Superior temporal gyrus (tissue), 1 donor: ENCODE measurements at regions not wholly inside any gene's neighbourhood (a gene's known extent, or its start where the extent isn't known, plus 50 kb on each side); places are given as distances from the start of the nearest gene placed in this dataset.
"Not testable (repeated sequence)": the region's sequence is repeated elsewhere in the genome, so short reads cannot be mapped to it uniquely, and the experiment has no call there.

Source experiments
- DNase-seq: peaks from one replicate; pipeline ENCODE4 v3.0.0-alpha.2; 2016; ENCODE audit errors: extremely low spot score

DNA sequence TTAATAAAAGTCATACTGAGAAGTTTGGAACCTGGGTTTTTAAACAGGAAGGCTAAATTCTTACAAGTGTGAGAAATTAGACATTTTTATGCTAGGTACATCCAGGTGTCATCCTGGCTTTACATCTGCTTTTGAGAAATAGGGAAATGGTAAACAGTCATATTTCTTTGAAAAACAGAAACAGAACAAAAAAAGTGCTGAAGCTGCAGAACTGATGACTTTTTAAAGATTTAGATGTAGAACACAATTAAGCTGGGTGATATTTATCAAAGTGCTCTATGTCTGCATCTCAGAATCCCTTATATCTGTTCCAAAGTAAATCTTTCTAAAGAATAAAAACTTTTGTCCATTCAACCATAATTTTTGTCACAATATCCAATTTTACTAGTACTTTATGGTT lies 282.9 kb upstream of the ATXN7L3B start:
- DNase-seq = no peak

DNA sequence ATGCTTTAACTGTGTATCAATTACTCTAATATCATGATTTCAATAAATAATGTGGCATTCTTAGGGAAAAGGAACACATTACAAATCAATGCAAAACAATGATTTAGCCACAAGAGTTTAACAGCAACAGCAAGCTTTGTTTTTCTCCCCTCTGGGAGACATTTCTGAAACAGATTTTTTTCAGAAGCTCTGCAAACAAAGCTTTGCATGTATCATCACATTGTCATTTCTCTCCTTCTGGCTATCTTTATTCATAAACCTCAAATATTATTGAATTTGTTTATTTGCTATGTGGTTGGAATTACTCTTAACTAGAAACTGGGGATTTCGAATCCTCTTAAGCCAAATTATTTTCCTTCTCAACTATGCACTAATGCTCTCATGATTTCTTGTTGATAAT lies 278.4 kb upstream of the ATXN7L3B start:
- peak; percentile 32 for DNase-seq

DNA sequence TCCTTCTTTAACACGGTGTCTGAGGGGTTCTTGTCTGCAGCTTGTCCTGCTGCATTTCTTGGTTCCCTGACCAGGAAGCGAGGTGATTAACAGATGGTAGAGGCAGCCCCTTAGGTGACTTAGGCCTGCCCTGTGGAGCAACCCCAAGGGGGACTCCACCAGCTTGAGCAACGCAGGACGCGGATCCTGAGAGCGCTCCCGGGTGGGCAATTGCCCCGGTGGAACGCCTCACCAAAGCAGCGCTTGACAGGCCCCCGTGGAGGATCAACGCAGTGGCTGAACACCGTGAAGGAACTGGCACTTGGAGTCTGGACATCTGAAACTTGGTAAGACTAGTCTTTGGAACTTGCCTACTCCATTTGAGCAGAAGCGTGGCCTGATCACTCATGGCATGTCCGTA lies 272.9 kb upstream of the ATXN7L3B start:
- no peak for DNase-seq

- DNase-seq = not testable (repeated sequence)
These were observed 268.3 kb upstream of the ATXN7L3B start for GRCh38 chr12:74269355-74269754.

DNA sequence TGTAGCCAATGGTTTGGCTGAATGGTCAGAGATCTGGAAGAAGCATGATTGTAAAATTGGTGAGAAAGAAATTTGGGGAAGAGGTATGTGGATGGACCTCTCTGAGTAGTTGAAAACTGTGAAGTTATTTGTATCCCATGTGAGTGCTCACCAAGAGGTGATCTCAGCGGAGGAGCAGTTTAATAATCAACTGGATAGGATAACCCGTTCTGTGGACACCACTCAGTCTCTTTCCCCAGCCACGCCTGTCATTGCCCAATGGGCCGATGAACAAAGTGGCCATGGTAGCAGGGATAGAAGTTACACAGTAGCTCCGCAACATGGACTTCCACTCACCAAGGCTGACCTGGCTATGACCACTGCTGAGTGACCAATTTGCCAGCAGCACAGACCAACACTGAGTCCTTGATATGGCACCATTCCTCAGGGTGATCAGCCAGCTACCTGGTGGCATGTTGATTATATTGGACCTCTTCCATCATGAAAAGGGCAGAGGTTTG lies 257.4 kb upstream of the ATXN7L3B start:
- DNase-seq = no peak

GRCh38 chr12:74281401-74282180 lies 256.0 kb upstream of the ATXN7L3B start:
- DNase-seq = not testable (repeated sequence)

GRCh38 chr12:74283646-74284045 lies 254.0 kb upstream of the ATXN7L3B start:
- DNase-seq = no peak

DNA sequence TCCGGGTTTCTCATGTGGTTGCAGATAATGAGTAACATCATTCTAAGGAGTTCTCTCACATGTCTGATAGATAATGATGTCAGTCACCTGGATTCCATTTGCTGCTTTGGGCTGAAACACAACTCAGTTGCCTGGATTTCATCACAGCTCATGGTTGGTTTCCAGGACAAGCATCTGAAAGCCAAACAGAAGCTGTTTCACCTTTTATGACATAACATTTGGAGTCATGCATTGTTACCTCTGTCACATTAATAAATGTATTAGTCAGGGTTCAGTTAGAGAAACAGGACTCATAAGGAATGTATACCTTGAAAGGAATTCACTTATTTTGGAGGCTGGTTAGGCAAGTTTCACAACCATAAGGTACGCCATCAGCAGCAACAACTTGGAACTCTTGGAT lies 251.9 kb upstream of the ATXN7L3B start:
- DNase-seq = no peak

GRCh38 chr12:74286254-74286653 lies 251.4 kb upstream of the ATXN7L3B start:
- no peak for DNase-seq

DNA sequence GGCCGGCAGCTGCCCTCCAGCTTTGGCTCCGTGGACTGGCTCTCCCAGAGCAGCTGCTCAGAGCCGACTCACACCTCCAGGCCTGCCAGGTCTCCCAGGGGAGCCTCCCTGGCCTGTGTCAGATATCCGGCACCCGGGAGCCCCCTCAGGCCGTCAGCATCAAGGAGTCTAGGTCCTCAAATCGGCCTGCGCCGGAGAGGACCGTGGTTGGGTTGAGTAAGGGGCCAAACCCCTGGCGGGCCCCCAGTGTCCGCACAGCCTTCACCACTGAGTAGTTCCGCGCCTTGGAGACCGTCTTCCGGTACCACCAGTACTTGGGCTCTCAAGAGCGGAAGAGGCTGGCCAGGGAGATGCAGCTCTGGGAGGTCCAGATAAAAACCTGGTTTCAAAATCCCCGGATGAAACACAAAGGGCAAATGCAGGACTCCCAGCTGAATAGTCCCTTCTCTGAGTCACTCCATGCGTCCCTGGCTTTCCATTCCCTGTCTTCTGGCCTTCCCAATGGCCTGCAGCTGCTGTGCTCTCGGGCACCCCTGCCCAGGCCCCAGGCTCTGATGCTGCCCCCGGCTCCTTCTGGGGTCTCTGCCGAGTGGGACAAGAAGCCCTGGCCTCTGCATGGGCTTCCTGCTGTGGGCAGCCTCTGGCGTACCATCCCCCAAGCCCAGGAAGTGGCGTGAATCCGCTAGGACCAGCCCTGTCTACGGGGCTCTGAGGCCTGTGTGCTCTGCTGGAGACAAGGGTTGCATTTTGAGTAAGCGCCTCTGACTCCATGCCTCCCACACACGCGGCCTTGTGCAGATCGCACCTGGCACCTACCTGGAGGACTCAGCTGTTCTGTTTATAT lies 245.1 kb upstream of the ATXN7L3B start:
- no peak for DNase-seq

GRCh38 chr12:74293689-74294131 lies 243.9 kb upstream of the ATXN7L3B start:
- DNase-seq = no peak

DNA sequence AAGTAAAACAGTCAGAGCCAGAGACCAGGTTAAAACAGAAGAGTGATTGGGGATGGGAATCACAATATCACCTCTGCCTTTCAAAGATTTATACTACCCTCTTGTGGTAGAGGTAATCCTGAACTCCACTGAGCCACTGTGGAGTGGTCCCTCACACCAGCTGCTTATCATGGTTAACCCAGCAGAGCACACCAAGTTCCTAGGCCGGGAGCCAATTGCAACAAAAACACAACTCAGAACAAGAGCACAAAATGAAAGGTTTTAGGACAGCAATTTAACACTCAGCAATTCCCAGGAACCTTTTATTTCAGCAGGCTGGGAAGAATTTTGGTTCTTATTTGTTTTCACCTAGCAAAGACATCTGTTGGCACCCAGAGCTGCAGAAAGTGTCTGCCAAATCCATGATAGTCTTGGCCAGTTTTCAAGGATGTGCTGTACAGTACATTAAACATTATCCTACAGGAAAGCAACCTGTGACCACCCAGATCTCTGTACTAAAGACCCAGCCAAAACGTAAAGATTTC lies 220.5 kb upstream of the ATXN7L3B start:
- DNase-seq = peak; percentile 72

GRCh38 chr12:74317741-74318140 lies 219.9 kb upstream of the ATXN7L3B start:
- DNase-seq = no peak

DNA sequence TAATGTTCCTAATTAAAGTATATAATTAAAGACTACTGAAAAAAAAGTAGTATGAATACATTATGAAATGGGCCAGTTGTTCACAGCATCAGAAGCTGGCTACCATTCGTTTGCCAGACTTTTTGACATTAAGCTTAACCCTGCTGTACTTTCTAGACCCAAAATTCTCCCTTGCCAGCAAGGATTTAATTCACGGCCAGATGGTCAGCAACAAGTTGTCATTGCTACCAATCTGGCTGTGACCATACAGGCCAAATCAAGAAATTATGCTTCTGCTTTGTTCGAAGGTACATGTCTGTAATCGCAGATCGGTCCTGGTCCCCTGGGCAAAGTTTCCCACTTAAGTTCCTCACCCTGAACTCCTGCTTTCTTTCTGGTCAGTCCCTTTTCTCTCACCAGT lies 217.7 kb upstream of the ATXN7L3B start:
- no peak for DNase-seq

GRCh38 chr12:74321381-74321780 lies 216.3 kb upstream of the ATXN7L3B start:
- no peak for DNase-seq

DNA sequence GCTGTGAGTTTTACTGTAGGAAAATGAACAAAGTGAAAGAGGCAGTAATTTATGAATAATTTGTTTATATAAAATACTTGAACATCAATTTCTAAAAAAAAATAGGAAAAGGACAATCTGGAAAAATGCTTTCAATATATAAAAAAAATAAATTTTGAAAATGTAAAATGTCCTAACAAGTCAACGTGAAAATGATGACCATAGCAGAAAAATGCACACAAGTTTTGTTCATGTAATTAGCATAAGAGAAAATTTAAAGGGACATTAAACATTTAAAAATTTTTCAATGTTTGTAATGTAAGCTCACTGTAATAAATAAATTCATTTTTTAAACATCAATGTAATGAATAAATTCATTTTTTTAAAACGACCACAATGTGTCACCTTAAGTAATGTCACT lies 214.8 kb upstream of the ATXN7L3B start:
- no peak for DNase-seq

- DNase-seq = no peak
These were observed 209.0 kb upstream of the ATXN7L3B start for GRCh38 chr12:74328623-74329022.

DNA sequence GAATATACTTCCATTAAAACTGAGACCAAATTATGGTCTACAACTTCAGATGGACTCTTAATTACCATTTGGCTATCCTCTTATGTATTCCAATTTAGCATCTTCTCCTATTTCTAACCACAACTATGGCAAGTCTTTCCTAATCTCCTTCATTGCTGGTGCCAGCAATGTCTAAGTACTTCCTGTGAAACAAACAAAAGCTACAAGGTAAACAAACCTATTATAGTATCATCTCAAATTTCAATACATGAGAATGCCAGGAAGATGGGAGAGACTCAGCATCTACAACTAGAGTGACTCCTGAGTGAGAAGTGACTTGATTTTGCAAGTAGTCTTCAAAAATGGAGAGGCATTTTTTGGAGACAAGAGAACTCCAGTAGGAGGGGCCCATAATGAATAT lies 202.9 kb upstream of the ATXN7L3B start:
- no peak for DNase-seq

- DNase-seq = no peak
These were observed 199.7 kb upstream of the ATXN7L3B start for GRCh38 chr12:74337951-74338350.

- DNase-seq = no peak
These were observed 198.4 kb upstream of the ATXN7L3B start for GRCh38 chr12:74339211-74339610.

DNA sequence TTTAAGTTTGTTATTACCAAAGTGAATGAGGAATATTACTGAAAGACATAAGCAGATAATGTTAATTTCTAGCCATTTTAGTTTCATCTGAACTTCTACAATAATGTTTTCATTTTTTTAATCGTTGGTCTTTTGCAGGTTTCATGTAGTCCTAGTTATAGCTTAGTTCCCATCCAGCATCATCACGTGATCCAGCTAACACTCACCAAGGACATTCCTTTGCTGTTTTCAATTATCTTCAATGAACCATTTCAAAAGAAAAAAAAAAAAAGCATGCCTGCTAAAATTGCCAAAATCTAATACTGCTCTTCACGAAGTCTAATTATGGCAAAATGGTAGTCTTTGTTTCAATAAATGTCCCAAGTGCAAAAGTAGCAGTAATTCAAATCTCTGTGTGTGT lies 187.7 kb upstream of the ATXN7L3B start:
- no peak for DNase-seq

DNA sequence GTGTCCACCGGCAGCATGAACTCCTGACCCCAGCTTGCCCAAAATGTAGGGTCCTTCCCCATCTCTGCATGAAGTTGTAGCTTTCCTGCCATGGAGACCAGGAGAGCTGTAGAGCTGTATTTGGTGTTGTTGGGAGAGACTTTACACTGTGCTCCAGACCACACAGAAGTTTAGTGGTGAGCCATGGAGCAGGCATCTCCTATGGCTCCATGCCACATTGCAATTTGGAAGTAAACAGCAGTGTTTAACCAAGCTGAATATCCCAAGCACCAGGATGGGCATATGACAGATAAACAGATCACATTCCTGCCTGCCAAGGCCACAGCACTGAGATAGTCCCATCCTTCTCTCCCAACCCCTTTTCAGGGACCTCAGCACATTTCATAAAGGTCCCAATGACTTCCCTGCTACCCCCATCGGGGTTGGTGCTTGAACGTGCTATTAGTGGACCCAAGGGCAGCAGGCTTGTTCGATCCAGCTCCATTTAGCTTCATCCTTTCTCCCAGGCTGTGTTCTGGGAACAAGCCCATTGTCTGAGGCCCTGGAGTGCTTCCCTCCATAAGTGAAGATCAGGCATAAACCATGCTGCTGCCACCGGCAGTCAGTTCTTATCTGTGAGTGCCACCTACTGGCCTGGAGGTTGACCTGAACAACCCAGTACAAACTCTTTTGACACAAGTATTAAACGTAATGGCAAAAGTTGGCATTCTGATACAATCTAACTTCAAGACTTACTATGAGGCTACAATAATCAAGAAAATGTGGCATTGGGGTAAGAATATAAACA lies 172.3 kb upstream of the ATXN7L3B start:
- no peak for DNase-seq
